Endodermal cell (in vitro differentiated cells): ENCODE measurements at regions not wholly inside any gene's neighbourhood (a gene's known extent, or its start where the extent isn't known, plus 50 kb on each side); places are given as distances from the start of the nearest gene placed in this dataset.

ENCODE experiments used
- DNase-seq: peaks from one replicate; pipeline ENCODE4 v3.0.0-alpha.2; 2017
- H3K27ac ChIP-seq: 2 replicates; pipeline ENCODE4 v1.5.1; 2013; ENCODE audit warnings: mild to moderate bottlenecking, low read depth, low read length, moderate library complexity
- H3K27me3 ChIP-seq: 2 replicates; pipeline ENCODE4 v1.6.1; 2013; ENCODE audit warnings: mild to moderate bottlenecking, low read length, moderate library complexity; ENCODE audit not compliant: insufficient read depth, control insufficient read depth, poor library complexity, severe bottlenecking
- H3K36me3 ChIP-seq: 2 replicates; pipeline ENCODE4 v1.7.0; 2013; ENCODE audit warnings: mild to moderate bottlenecking, low read length, moderate library complexity; ENCODE audit not compliant: control insufficient read depth, insufficient read depth
- H3K4me1 ChIP-seq: one replicate; pipeline ENCODE4 v1.7.0; 2013; ENCODE audit warnings: low read length; ENCODE audit not compliant: control insufficient read depth, insufficient read depth
- H3K4me3 ChIP-seq: 2 replicates; pipeline ENCODE4 v1.5.1; 2013; ENCODE audit warnings: mild to moderate bottlenecking, low read length, moderate library complexity
- H3K9ac ChIP-seq: 2 replicates; pipeline ENCODE4 v1.6.1; 2013; ENCODE audit warnings: mild to moderate bottlenecking, low read length, moderate library complexity; ENCODE audit not compliant: poor library complexity, severe bottlenecking; ENCODE audit errors: extremely low read depth
- H3K9me3 ChIP-seq: 2 replicates; pipeline ENCODE4 v1.6.1; 2013; ENCODE audit warnings: mild to moderate bottlenecking, low read length, moderate library complexity; ENCODE audit not compliant: control insufficient read depth
- H3K27ac Mint-ChIP-seq: 2 replicates; pipeline ENCODE4 v1.8.0; 2020; ENCODE audit warnings: mixed read lengths
- H3K27me3 Mint-ChIP-seq: 2 replicates; pipeline ENCODE4 v1.8.0; 2021; ENCODE audit warnings: mild to moderate bottlenecking, mixed read lengths; ENCODE audit not compliant: insufficient read depth
- H3K36me3 Mint-ChIP-seq: 2 replicates; pipeline ENCODE4 v1.8.0; 2020; ENCODE audit warnings: low read depth, mixed read lengths
- H3K4me1 Mint-ChIP-seq: 2 replicates; pipeline ENCODE4 v1.8.0; 2020; ENCODE audit warnings: mixed read lengths
- H3K4me3 Mint-ChIP-seq: 2 replicates; pipeline ENCODE4 v1.8.0; 2020; ENCODE audit warnings: mild to moderate bottlenecking, moderate library complexity, mixed read lengths
- H3K9me3 Mint-ChIP-seq: 2 replicates; pipeline ENCODE4 v1.8.0; 2020; ENCODE audit warnings: mild to moderate bottlenecking, mixed read lengths
- WGBS, 2 experiments: methylation state at CpG; one replicate each; pipeline versions ENCODE4 v1.1.5 to v1.1.7; 2013; ENCODE audit warnings: missing lambda C conversion rate in 2 of 2, mixed read lengths in 1 of 2; ENCODE audit not compliant: insufficient coverage in 1 of 2, insufficient read length in 1 of 2; 5-methylcytosine and 5-hydroxymethylcytosine counted together
- TF ChIP-seq, protein P1 (sequence below): fragments of 200-600 bp; sonication (generic); conservative IDR thresholded peaks from 2 replicates; pipeline ENCODE4 v1.5.0; 2021; ENCODE audit warnings: antibody characterized with exemption, mild to moderate bottlenecking

DNA sequence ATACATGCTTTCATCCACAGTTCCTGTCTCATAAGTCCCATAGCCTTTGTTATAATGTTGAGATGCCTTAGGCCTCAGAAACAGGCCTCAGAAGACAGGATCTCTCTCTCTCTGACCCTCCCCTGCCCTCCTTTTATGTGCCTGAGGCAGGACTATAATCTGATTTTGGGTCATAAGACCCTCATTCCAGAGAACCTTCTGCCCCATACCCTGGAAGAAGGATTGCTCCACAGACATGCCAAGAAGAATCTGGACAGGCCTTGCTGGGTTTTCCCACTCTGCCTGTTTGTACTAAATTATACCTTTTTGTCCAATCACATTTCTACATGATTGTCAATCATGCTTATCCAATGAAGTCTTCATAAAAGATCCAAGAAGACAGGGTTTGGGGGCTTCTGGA lies 57.2 kb upstream of the MME start:
- Histone ChIP-seq H3K4me3 (no peak overlapping the region), H3K36me3 (no peaks in the 10 kb centered on the region), H3K4me1 (no peaks in the 10 kb centered on the region), H3K9ac (no peak overlapping the region), H3K9me3 (no peaks in the 10 kb centered on the region), H3K27ac (no peak overlapping the region), H3K27me3 (no peaks in the 10 kb centered on the region)
- no peaks in the 10 kb centered on the region for H3K9me3 Mint-ChIP-seq
- TF ChIP-seq, protein P1, sequence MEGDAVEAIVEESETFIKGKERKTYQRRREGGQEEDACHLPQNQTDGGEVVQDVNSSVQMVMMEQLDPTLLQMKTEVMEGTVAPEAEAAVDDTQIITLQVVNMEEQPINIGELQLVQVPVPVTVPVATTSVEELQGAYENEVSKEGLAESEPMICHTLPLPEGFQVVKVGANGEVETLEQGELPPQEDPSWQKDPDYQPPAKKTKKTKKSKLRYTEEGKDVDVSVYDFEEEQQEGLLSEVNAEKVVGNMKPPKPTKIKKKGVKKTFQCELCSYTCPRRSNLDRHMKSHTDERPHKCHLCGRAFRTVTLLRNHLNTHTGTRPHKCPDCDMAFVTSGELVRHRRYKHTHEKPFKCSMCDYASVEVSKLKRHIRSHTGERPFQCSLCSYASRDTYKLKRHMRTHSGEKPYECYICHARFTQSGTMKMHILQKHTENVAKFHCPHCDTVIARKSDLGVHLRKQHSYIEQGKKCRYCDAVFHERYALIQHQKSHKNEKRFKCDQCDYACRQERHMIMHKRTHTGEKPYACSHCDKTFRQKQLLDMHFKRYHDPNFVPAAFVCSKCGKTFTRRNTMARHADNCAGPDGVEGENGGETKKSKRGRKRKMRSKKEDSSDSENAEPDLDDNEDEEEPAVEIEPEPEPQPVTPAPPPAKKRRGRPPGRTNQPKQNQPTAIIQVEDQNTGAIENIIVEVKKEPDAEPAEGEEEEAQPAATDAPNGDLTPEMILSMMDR = no peak
- H3K4me1 Mint-ChIP-seq = peaks cover 22% of the 10 kb centered on the region
- no peak overlapping the region for H3K4me3 Mint-ChIP-seq
- H3K27ac Mint-ChIP-seq = no peak overlapping the region
- H3K27me3 Mint-ChIP-seq = no peaks in the 10 kb centered on the region
- H3K36me3 Mint-ChIP-seq = no peaks in the 10 kb centered on the region
- DNase-seq = no peak

DNA sequence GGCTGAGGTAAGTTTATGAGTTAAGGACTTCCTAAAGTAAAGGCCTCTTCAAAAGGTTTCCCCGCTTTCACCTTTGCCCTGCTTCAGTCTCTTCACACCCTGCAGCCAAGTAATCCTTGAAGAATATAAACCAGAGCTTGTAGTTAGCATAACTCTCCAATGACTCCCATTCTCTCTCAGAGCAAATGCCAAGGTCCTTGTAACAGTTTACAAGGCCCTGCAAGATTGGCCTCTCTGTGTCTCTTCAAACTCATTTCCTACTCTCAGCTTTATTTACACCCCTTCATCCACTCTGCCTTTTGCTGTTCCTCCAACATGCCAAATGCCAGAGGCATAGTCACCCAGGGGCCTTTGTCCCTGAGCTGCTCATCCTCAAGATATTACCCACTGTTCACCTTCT lies 60.5 kb upstream of the MME start:
- H3K27me3 ChIP-seq = no peaks in the 10 kb centered on the region
- H3K4me1 Mint-ChIP-seq = peaks cover 17% of the 10 kb centered on the region
- no peaks in the 10 kb centered on the region for H3K9me3 Mint-ChIP-seq
- no peaks in the 10 kb centered on the region for H3K27me3 Mint-ChIP-seq
- H3K27ac Mint-ChIP-seq = peak overlapping the region; percentile 20
- H3K4me3 Mint-ChIP-seq = no peak overlapping the region
- H3K9me3 ChIP-seq = no peaks in the 10 kb centered on the region
- no peaks in the 10 kb centered on the region for H3K36me3 Mint-ChIP-seq
- H3K27ac ChIP-seq = no peak overlapping the region
- H3K4me1 ChIP-seq = no peaks in the 10 kb centered on the region
- no peaks in the 10 kb centered on the region for H3K36me3 ChIP-seq
- no peak for DNase-seq
- H3K4me3 ChIP-seq = no peak overlapping the region
- TF ChIP-seq, protein P1 = no peak
- H3K9ac ChIP-seq = no peak overlapping the region
- WGBS, 2 experiments = 60 to 90% methylated on average over 1 of the region's 1 CpG

DNA sequence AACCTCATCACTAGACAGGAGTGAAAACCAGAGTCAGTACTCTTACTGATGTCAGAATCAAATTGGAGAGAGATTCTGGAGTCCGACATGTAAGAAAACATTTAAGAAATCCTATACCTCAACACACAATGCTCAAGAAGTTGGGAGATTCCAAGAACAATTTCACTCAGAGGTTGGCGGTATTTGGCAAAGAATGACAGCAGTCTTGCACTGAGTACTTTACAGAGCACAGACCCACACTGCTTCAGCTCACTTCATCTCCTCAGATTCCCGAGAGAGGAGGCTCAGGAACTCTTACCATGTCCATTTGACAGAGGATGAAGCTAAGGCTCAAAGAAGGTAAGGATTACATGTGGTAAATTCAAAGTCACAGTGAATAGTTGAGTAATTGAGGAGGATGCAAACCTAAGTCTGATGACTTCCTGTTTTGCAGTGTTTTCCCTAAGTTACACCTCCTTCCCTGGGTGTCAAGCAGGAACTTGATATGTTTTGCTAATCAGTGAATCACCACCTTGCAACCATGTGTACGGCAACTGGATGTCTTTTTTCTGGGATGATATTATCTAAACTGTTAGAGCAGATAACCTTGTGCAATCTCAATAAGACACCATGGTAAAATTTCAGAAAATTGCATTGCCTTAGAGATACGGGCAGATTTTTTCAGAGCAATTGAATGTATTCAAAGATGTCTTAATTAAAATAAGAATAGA lies 61.3 kb upstream of the MME start:
- no peaks in the 10 kb centered on the region for H3K36me3 Mint-ChIP-seq
- no peaks in the 10 kb centered on the region for H3K4me1 ChIP-seq
- no peak overlapping the region for H3K27ac Mint-ChIP-seq
- no peaks in the 10 kb centered on the region for H3K27me3 Mint-ChIP-seq
- H3K4me1 Mint-ChIP-seq = peaks cover 17% of the 10 kb centered on the region
- no peaks in the 10 kb centered on the region for H3K27me3 ChIP-seq
- WGBS, 2 experiments = 87 to 91% methylated on average over 1 to 5 of the region's 5 CpGs
- H3K4me3 ChIP-seq = no peak overlapping the region
- no peaks in the 10 kb centered on the region for H3K9me3 ChIP-seq
- H3K36me3 ChIP-seq = no peaks in the 10 kb centered on the region
- no peak overlapping the region for H3K27ac ChIP-seq
- no peak for DNase-seq
- TF ChIP-seq, protein P1 = no peak
- no peaks in the 10 kb centered on the region for H3K9me3 Mint-ChIP-seq
- no peak overlapping the region for H3K4me3 Mint-ChIP-seq
- no peak overlapping the region for H3K9ac ChIP-seq
